ENCODE measurements at regions not wholly inside any gene's neighbourhood (a gene's known extent, or its start where the extent isn't known, plus 50 kb on each side); places are given as distances from the start of the nearest gene placed in this dataset.

DNA sequence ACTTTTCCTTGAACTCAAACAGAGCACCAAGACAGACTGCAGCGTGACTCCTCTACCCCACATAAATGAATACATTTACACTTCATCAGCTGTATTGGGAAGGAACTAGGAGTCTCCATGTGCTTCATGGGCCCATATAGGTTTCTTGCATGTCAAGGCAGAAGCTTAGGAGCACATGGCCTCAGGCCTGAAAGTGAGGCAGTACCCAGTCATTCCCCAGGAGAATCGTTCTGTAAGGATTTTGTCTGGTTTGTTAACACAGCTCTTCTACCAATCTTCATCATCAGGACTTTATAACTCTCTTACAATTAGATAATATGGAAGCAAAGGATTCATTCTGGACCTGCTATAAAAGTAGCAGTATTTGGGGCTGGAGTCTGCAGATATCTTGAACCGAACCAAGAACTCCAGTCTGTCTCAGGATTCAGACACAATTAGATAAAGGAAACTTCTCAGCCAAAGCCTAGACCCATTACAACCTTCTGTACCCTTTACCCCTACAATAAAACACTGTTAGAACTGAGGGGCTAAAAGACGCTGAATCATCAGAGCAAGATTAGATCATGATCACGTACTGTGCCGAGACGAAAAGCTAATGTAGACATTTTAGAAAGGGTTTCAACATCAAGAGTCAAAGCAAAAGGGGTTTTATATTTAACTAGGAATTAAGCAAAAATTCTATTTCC lies 385.5 kb upstream of the SLC30A5 start:
- no peak for DNase-seq (ENCODE audit: low read depth)
- TF ChIP-seq, protein P1, sequence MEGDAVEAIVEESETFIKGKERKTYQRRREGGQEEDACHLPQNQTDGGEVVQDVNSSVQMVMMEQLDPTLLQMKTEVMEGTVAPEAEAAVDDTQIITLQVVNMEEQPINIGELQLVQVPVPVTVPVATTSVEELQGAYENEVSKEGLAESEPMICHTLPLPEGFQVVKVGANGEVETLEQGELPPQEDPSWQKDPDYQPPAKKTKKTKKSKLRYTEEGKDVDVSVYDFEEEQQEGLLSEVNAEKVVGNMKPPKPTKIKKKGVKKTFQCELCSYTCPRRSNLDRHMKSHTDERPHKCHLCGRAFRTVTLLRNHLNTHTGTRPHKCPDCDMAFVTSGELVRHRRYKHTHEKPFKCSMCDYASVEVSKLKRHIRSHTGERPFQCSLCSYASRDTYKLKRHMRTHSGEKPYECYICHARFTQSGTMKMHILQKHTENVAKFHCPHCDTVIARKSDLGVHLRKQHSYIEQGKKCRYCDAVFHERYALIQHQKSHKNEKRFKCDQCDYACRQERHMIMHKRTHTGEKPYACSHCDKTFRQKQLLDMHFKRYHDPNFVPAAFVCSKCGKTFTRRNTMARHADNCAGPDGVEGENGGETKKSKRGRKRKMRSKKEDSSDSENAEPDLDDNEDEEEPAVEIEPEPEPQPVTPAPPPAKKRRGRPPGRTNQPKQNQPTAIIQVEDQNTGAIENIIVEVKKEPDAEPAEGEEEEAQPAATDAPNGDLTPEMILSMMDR (IDR thresholded peaks at IDR 0.05; ENCODE audit: low read depth, low read length): no peak
- TF ChIP-seq MYC (IDR thresholded peaks at IDR 0.05; ENCODE audit: low read depth, low read length) (no peak), POLR2A (IDR thresholded peaks at IDR 0.05; ENCODE audit: extremely low read depth, insufficient read length) (no peak)
- TF ChIP-seq, protein P2, sequence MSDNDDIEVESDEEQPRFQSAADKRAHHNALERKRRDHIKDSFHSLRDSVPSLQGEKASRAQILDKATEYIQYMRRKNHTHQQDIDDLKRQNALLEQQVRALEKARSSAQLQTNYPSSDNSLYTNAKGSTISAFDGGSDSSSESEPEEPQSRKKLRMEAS (IDR thresholded peaks at IDR 0.05; ENCODE audit: low read depth, low read length): no peak
- H3K4me3 ChIP-seq (ENCODE audit: low read depth, low read length): no peak overlapping the region

DNA sequence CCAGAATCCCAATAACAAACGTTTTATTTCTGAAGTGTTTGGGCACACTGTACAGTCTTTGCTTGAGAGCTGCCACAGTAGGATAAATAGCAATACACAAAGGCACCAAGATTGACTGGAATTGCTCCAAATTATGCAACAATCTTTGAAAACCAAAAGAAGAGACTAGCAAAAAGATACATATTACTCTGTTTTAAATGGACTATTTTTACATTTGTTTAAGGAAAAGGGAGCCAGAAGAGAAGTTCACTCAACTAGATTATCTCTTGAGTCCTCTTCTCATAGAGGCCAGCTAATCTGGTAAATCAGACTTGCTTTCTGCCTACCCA lies 385.0 kb upstream of the SLC30A5 start:
- TF ChIP-seq POLR2A (IDR thresholded peaks at IDR 0.05; ENCODE audit: extremely low read depth, insufficient read length) (no peak), MYC (IDR thresholded peaks at IDR 0.05; ENCODE audit: low read depth, low read length) (no peak)
- TF ChIP-seq, protein P2 (IDR thresholded peaks at IDR 0.05; ENCODE audit: low read depth, low read length): no peak
- TF ChIP-seq, protein P1 (IDR thresholded peaks at IDR 0.05; ENCODE audit: low read depth, low read length): no peak
- no peak overlapping the region for H3K4me3 ChIP-seq (ENCODE audit: low read depth, low read length)

DNA sequence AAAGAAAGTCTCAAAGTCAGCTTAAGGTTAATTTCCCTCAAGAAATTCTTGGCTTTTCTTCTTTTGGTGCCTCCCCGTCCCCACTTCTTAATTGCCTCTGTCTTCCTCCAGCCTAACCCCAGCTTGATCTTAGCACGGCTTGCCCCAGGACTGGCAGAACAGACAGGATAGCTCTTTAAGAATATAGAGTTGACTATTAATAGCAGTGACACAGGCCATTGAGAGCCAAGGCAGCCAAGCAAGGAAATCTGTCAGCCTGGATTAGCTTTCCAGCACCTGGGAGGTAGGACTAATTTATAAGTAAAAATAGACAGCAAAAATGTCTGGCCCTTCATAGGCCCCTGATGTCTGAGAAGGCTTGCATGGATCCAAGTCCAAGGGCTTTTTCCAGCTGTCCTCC lies 384.6 kb upstream of the SLC30A5 start:
- no peak overlapping the region for H3K4me3 ChIP-seq (ENCODE audit: low read depth, low read length)
- DNase-seq (ENCODE audit: low read depth): no peak
- TF ChIP-seq MYC (IDR thresholded peaks at IDR 0.05; ENCODE audit: low read depth, low read length) (no peak), POLR2A (IDR thresholded peaks at IDR 0.05; ENCODE audit: extremely low read depth, insufficient read length) (no peak)
- TF ChIP-seq, protein P2 (IDR thresholded peaks at IDR 0.05; ENCODE audit: low read depth, low read length): no peak
- TF ChIP-seq, protein P1 (IDR thresholded peaks at IDR 0.05; ENCODE audit: low read depth, low read length): no peak

More for the DNA sequence above, 385.0 kb upstream of the SLC30A5 start:
- no peak for DNase-seq (ENCODE audit: low read depth)

DNA sequence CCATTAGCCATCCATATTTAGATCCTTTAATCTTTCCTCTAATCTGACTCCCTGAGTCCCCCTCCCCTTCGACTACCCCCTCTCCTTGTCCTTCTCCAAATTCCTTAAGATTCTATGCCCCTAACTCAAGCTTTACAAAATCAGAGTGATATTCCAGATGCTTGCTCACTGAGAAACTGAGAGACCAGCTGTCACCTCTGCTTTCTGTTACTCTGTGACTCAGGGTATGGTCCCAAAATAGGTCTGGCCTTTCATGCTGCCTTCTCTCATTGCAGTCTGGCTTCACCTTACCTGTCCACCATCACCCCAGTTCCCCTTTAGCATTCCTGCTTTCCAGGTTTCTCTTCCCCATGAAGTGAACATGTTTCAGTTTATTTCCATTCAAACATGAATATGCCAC lies 383.3 kb upstream of the SLC30A5 start:
- TF ChIP-seq, protein P1 (IDR thresholded peaks at IDR 0.05; ENCODE audit: low read depth, low read length): no peak
- TF ChIP-seq, protein P2 (IDR thresholded peaks at IDR 0.05; ENCODE audit: low read depth, low read length): no peak
- TF ChIP-seq POLR2A (IDR thresholded peaks at IDR 0.05; ENCODE audit: extremely low read depth, insufficient read length): no peak
- no peak for TF ChIP-seq MYC (IDR thresholded peaks at IDR 0.05; ENCODE audit: low read depth, low read length)
- no peak for DNase-seq (ENCODE audit: low read depth)
- no peak overlapping the region for H3K4me3 ChIP-seq (ENCODE audit: low read depth, low read length)

DNA sequence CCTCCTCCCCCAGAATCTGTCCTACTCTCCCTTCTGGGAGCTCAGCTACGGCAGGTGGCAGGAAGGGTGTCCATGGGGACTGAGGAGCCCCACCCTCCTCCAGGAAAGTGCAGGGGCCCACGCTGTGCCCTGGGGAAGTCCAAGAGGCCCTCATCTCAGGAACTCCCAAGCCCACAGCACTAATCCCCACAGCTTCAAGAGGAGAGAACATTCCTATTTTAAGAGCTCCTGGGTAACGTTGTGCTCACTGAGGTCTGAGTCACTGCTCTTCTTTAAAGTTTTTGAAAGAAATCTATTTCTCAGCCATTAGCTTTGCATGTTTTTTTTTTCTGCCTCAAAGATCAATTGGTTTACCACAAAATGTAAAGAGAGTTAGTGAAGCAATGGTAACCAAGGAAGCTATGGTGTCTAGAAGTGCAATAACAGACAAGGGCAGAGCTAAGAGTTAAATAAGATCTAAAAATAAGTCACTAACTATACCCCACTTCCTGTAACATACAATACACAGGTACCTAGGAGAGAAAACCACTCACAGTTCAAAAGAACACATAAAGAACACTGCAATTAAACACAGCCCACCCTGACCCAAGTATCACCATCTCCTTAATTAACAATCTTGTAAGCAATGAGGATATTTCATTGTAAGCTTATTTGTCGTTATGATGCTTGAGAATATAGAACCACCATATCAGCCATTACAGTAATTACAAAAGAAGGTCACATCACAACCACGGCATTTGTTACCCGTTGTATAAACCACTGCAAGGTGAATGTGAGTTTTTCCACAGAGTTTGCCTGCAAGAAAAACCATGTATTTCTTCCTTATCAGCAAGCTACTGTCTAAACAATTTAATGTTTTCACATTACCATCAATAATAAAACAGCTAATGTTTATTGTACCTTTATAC lies 382.3 kb upstream of the SLC30A5 start:
- no peak for DNase-seq (ENCODE audit: low read depth)
- H3K4me3 ChIP-seq (ENCODE audit: low read depth, low read length): no peak overlapping the region
- TF ChIP-seq, protein P2 (IDR thresholded peaks at IDR 0.05; ENCODE audit: low read depth, low read length): no peak
- TF ChIP-seq POLR2A (IDR thresholded peaks at IDR 0.05; ENCODE audit: extremely low read depth, insufficient read length) (no peak), MYC (IDR thresholded peaks at IDR 0.05; ENCODE audit: low read depth, low read length) (no peak)
- TF ChIP-seq, protein P1 (IDR thresholded peaks at IDR 0.05; ENCODE audit: low read depth, low read length): no peak
